C4-2B (cell line): ENCODE measurements at regions not wholly inside any gene's neighbourhood (a gene's known extent, or its start where the extent isn't known, plus 50 kb on each side); places are given as distances from the start of the nearest gene placed in this dataset.

ENCODE experiments used
- CTCF ChIP-seq: fragments of 450-650 bp; conservative IDR thresholded peaks from 2 replicates; pipeline ENCODE4 v1.5.1; 2017; ENCODE audit warnings: mild to moderate bottlenecking
- ZFX ChIP-seq: fragments of 450-650 bp; IDR thresholded peaks from 2 replicates; pipeline ENCODE4 v1.6.1; 2017

GRCh38 chr15:85920956-85921355, 126.2 kb upstream of the KLHL25 start:
- TF ChIP-seq CTCF, result no peak
- no peak for TF ChIP-seq ZFX
